Gastrocnemius medialis (tissue), 4 donors: ENCODE measurements at regions not wholly inside any gene's neighbourhood (a gene's known extent, or its start where the extent isn't known, plus 50 kb on each side); places are given as distances from the start of the nearest gene placed in this dataset.

Experiments
- POLR2A ChIP-seq, 2 donors: fragments of 450-650 bp; IDR thresholded peaks; one replicate each; pipeline ENCODE4 v1.6.1; 2017; ENCODE audit warnings: antibody characterized with exemption in 2 of 2, mild to moderate bottlenecking in 2 of 2, moderate library complexity in 2 of 2
- TF ChIP-seq, protein P1 (sequence below), 5 experiments: fragments of 450-650 bp in 3 of 5; fragments of 200-600 bp in 2 of 5; sonication (generic) in 2 of 5; IDR thresholded peaks in 4 of 5; conservative IDR thresholded peaks in 1 of 5; 1 replicate in 4 of 5; 2 replicates in 1 of 5; pipeline ENCODE4 v1.5.1; 2016 to 2019; ENCODE audit warnings: antibody characterized with exemption in 5 of 5, mild to moderate bottlenecking in 3 of 5, moderate library complexity in 3 of 5

DNA sequence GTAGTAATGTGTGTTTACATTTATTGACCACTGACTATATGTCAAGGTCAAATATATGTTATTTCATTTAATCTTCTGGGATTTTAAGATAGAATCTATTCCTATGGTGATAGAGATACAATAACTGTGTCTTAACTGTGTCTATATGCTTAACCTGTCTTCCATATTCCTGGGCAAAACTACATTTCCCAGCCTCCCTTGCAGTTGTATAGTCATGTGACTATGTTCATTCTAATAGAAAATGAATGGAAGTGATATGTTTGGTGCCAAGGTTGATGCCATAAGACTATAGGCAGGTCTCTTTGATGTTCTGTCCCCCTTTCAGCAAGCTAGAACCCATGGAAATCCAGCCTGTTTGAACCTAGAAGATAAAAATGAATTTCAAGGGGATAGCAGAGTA is 258.8 kb upstream of the PDZRN3 start:
- TF ChIP-seq, protein P1, sequence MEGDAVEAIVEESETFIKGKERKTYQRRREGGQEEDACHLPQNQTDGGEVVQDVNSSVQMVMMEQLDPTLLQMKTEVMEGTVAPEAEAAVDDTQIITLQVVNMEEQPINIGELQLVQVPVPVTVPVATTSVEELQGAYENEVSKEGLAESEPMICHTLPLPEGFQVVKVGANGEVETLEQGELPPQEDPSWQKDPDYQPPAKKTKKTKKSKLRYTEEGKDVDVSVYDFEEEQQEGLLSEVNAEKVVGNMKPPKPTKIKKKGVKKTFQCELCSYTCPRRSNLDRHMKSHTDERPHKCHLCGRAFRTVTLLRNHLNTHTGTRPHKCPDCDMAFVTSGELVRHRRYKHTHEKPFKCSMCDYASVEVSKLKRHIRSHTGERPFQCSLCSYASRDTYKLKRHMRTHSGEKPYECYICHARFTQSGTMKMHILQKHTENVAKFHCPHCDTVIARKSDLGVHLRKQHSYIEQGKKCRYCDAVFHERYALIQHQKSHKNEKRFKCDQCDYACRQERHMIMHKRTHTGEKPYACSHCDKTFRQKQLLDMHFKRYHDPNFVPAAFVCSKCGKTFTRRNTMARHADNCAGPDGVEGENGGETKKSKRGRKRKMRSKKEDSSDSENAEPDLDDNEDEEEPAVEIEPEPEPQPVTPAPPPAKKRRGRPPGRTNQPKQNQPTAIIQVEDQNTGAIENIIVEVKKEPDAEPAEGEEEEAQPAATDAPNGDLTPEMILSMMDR (IDR thresholded peaks at IDR 0.05 in 4 of 5, conservative IDR thresholded peaks at IDR 0.05 in 1 of 5) = no peak
- TF ChIP-seq POLR2A (IDR thresholded peaks at IDR 0.05) = no peak
